PC-3 (cell line): ENCODE measurements at regions not wholly inside any gene's neighbourhood (a gene's known extent, or its start where the extent isn't known, plus 50 kb on each side); places are given as distances from the start of the nearest gene placed in this dataset.
A peak's percentile ranks its signal among the peaks of the same experiment; 100 is the strongest.

Source experiments
- ATAC-seq: fragments of 200-7000 bp; cut with Tn5 transposase; 2 replicates; pipeline ENCODE4 v1.9.1; 2020; ENCODE audit warnings: mild to moderate bottlenecking, moderate library complexity
- BruUV-seq: library from RNA; stranded (reverse); fragments of 400-500 nt; replicated peaks from 2 replicates; lab custom pipeline; 2021; lab: Mats Ljungman, UMichigan
- CTCF ChIA-PET: fragments of 300-600 bp; sonication (Branson Sonifier 250); formaldehyde crosslinking; loops from one replicate; lab custom pipeline; 2022; ENCODE audit warnings: antibody characterized with exemption; lab: Charles Lee
- POLR2A ChIA-PET: fragments of 300-600 bp; sonication (Branson Sonifier 250); formaldehyde crosslinking; loops from one replicate; lab custom pipeline; 2022; ENCODE audit warnings: antibody characterized with exemption; ENCODE audit not compliant: unreplicated experiment; lab: Charles Lee
- DNase-seq: peaks from one replicate; pipeline ENCODE4 v3.0.0-alpha.2; 2015
- H2AFZ ChIP-seq: fragments of 300-600 bp; sonication (generic); 2 replicates; pipeline ENCODE4 v1.6.0; 2016; ENCODE audit warnings: antibody characterized with exemption, low read length
- H3F3A ChIP-seq: fragments of 300-600 bp; sonication (generic); one replicate; pipeline ENCODE4 v1.6.0; 2017; ENCODE audit warnings: antibody characterized with exemption, low read length, control low read depth, mild to moderate bottlenecking; ENCODE audit not compliant: unreplicated experiment
- H3K27ac ChIP-seq: fragments of 300-600 bp; sonication (generic); 2 replicates; pipeline ENCODE4 v1.5.1; 2016; ENCODE audit warnings: mild to moderate bottlenecking, low read length
- H3K27me3 ChIP-seq: fragments of 300-600 bp; sonication (generic); 2 replicates; pipeline ENCODE4 v1.6.1; 2016; ENCODE audit warnings: low read length, mixed read lengths
- H3K36me3 ChIP-seq: fragments of 300-600 bp; sonication (generic); 2 replicates; pipeline ENCODE4 v1.6.1; 2016; ENCODE audit warnings: low read depth, mixed run types, low read length, mixed read lengths
- H3K4me1 ChIP-seq: fragments of 300-600 bp; sonication (generic); 2 replicates; pipeline ENCODE4 v1.5.1; 2016; ENCODE audit warnings: low read length; ENCODE audit not compliant: insufficient read depth
- H3K4me2 ChIP-seq: fragments of 300-600 bp; sonication (generic); 2 replicates; pipeline ENCODE4 v1.6.0; 2016; ENCODE audit warnings: low read length
- H3K4me3 ChIP-seq: fragments of 300-600 bp; sonication (generic); 2 replicates; pipeline ENCODE4 v1.5.1; 2016; ENCODE audit warnings: mild to moderate bottlenecking, low read length, mixed read lengths
- H3K79me2 ChIP-seq: fragments of 300-600 bp; sonication (generic); 2 replicates; pipeline ENCODE4 v1.6.1; 2017; ENCODE audit warnings: low read length, mixed read lengths
- H3K9ac ChIP-seq: fragments of 300-600 bp; sonication (generic); 2 replicates; pipeline ENCODE4 v1.6.0; 2016; ENCODE audit warnings: mild to moderate bottlenecking, low read length
- H3K9me2 ChIP-seq: fragments of 300-600 bp; sonication (generic); replicated peaks from 2 replicates; pipeline ENCODE4 v1.6.1; 2016; ENCODE audit warnings: mixed run types, low read length, mixed read lengths
- H3K9me3 ChIP-seq: fragments of 300-600 bp; sonication (generic); 2 replicates; pipeline ENCODE4 v1.6.1; 2016; ENCODE audit warnings: low read length, mixed read lengths
- H4K20me1 ChIP-seq: fragments of 300-600 bp; sonication (generic); 2 replicates; pipeline ENCODE4 v1.6.1; 2016; ENCODE audit warnings: low read length, mixed read lengths
- EZH2 ChIP-seq: fragments of 300-600 bp; sonication (generic); IDR thresholded peaks from one replicate; pipeline ENCODE4 v1.6.1; 2017; ENCODE audit warnings: antibody characterized with exemption, mild to moderate bottlenecking, low read length; ENCODE audit not compliant: unreplicated experiment
- EZH2phosphoT487 ChIP-seq: fragments of 300-600 bp; sonication (generic); IDR thresholded peaks from 2 replicates; pipeline ENCODE4 v1.6.1; 2018; ENCODE audit warnings: mild to moderate bottlenecking, antibody characterized with exemption, low read length, borderline replicate concordance
- intact Hi-C: fragments of 100-400 bp; cut with micrococcal nuclease; formaldehyde crosslinking; loops from 2 replicates; pipeline ENCODE4 v1.9.0; 2023
- TF ChIP-seq, protein P1 (sequence below): fragments of 300-600 bp; sonication (generic); conservative IDR thresholded peaks from 2 replicates; pipeline ENCODE4 v1.5.1; 2017; ENCODE audit warnings: antibody characterized with exemption, low read depth, mild to moderate bottlenecking, low read length

DNA sequence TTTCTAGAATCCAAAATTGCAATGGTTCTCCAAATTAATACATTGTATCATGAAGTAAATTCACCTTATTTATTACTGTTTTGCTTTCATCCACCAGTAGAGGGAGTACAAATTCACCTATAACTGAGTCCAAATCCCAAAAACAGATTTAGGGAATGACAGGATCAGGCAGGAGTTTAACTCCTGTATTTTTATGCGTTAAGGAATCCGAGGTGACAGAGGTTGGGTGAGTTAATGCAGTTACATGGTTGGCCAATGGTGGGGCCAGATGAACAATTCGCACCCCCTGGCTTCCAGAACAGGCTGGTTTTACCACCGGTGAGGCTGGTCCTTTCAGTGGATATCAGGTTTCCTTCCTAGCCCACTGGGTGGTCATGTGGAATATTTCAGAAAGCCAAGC, 82.4 kb downstream of the MTNR1A start:
- no peak overlapping the region for H3K9ac ChIP-seq
- no peaks in the 10 kb centered on the region for H3K9me3 ChIP-seq
- no peak overlapping the region for H2AFZ ChIP-seq
- H3K4me1 ChIP-seq = no peaks in the 10 kb centered on the region
- no peaks in the 10 kb centered on the region for H4K20me1 ChIP-seq
- ATAC-seq (peak; percentile 27; the same call in 1 of the 2 replicates), DNase-seq (peak; percentile 52)
- H3F3A ChIP-seq = no peaks in the 10 kb centered on the region
- TF ChIP-seq EZH2phosphoT487 (no peak), EZH2 (no peak)
- TF ChIP-seq, protein P1, sequence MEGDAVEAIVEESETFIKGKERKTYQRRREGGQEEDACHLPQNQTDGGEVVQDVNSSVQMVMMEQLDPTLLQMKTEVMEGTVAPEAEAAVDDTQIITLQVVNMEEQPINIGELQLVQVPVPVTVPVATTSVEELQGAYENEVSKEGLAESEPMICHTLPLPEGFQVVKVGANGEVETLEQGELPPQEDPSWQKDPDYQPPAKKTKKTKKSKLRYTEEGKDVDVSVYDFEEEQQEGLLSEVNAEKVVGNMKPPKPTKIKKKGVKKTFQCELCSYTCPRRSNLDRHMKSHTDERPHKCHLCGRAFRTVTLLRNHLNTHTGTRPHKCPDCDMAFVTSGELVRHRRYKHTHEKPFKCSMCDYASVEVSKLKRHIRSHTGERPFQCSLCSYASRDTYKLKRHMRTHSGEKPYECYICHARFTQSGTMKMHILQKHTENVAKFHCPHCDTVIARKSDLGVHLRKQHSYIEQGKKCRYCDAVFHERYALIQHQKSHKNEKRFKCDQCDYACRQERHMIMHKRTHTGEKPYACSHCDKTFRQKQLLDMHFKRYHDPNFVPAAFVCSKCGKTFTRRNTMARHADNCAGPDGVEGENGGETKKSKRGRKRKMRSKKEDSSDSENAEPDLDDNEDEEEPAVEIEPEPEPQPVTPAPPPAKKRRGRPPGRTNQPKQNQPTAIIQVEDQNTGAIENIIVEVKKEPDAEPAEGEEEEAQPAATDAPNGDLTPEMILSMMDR = peak; percentile 76
- ChIA-PET CTCF (no interaction called here), POLR2A (no interaction called here)
- H3K4me3 ChIP-seq = no peak overlapping the region
- BruUV-seq = no TSS peak
- no peaks in the 10 kb centered on the region for H3K36me3 ChIP-seq
- no peaks in the 10 kb centered on the region for H3K9me2 ChIP-seq
- no peak overlapping the region for H3K27ac ChIP-seq
- no peak overlapping the region for H3K4me2 ChIP-seq
- no peaks in the 10 kb centered on the region for H3K79me2 ChIP-seq
- intact Hi-C loops = loop anchor here (2.0 kb wide), 1 partner anchor 114 kb away; no protein-coding TSS in a partner anchor
- H3K27me3 ChIP-seq = no peaks in the 10 kb centered on the region

DNA sequence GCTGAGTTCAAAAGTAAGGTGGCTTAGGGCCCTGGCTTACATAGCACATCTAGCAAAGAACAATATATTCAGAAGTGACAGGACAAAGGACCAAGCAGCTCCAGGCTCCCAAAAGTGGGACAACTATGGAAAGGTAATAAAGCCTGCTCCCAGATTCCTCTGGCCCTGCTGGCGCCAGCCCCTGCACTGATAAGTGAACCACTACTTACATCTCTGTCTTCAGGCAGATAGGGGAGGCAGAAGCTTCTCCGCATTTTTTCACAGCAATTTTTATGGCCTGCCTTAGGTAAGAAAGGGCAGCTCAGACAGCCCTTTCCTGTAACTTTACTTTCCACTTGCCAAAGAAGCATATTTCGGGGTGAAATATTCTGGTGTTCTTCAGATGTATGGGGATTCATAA, 83.9 kb downstream of the MTNR1A start:
- Histone ChIP-seq H3F3A (no peaks in the 10 kb centered on the region), H3K4me3 (no peak overlapping the region), H3K4me1 (no peaks in the 10 kb centered on the region), H3K27ac (no peak overlapping the region), H4K20me1 (no peaks in the 10 kb centered on the region), H3K27me3 (no peaks in the 10 kb centered on the region), H3K9ac (no peak overlapping the region), H3K4me2 (no peak overlapping the region), H3K79me2 (no peaks in the 10 kb centered on the region), H3K36me3 (no peaks in the 10 kb centered on the region), H2AFZ (no peak overlapping the region), H3K9me3 (no peaks in the 10 kb centered on the region), H3K9me2 (no peaks in the 10 kb centered on the region)
- no peak for ATAC-seq
- no TSS peak for BruUV-seq
- DNase-seq = no peak
- intact Hi-C loops = no loop called here
- no peak for TF ChIP-seq EZH2
- TF ChIP-seq, protein P1 = no peak
- TF ChIP-seq EZH2phosphoT487 = no peak
- ChIA-PET POLR2A (no interaction called here), CTCF (interaction anchor here (0.7 kb wide), 1 partner anchor 1754 kb away, joined by 3 read pairs; no protein-coding TSS in a partner anchor)

DNA sequence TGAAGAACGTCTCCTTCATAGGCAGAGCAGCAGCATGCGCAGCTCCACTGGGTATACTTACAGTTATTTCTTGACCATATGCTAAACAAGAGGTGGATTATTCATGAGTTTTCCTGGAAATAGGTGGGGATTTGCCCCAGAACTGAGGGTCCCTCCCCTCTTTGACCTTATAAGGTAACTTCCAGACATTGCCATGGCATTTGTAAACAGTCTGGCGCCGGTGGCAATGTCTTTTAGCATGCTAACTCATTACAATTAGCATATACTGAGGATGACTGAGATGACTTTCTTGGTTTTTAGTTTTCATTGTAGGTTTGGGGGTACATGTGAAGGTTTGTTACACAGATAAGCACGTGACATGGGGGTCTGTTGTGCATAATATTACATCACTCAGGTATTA, 97.3 kb downstream of the MTNR1A start:
- Histone ChIP-seq H3K27me3 (peaks cover 30% of the 10 kb centered on the region), H3K27ac (no peak overlapping the region), H3K4me3 (no peak overlapping the region), H3K4me2 (no peak overlapping the region), H3F3A (no peaks in the 10 kb centered on the region), H3K4me1 (no peaks in the 10 kb centered on the region), H4K20me1 (no peaks in the 10 kb centered on the region), H3K9ac (no peak overlapping the region), H3K9me3 (no peaks in the 10 kb centered on the region), H3K9me2 (no peaks in the 10 kb centered on the region), H3K36me3 (no peaks in the 10 kb centered on the region), H3K79me2 (no peaks in the 10 kb centered on the region), H2AFZ (no peak overlapping the region)
- POLR2A ChIA-PET = no interaction called here
- ATAC-seq (no peak), DNase-seq (no peak)
- no peak for TF ChIP-seq EZH2phosphoT487
- CTCF ChIA-PET = no interaction called here
- BruUV-seq = no TSS peak
- intact Hi-C loops = no loop called here
